H9 (cell line): ENCODE measurements at regions not wholly inside any gene's neighbourhood (a gene's known extent, or its start where the extent isn't known, plus 50 kb on each side); places are given as distances from the start of the nearest gene placed in this dataset.

Experiments used
- DNase-seq: peaks from one replicate; pipeline ENCODE4 v3.0.0-alpha.2; 2017
- H2AFZ ChIP-seq: one replicate; pipeline ENCODE4 v1.6.1; 2013; ENCODE audit warnings: mild to moderate bottlenecking, low read length, control low read depth, moderate library complexity
- H2AK5ac ChIP-seq: 2 replicates; pipeline ENCODE4 v1.6.1; 2013; ENCODE audit warnings: low read length, control low read depth, mixed read lengths; ENCODE audit not compliant: insufficient read length
- H2BK120ac ChIP-seq: one replicate; pipeline ENCODE4 v1.6.1; 2013; ENCODE audit warnings: low read depth, mild to moderate bottlenecking, low read length, control low read depth, inconsistent platforms; ENCODE audit not compliant: poor library complexity, severe bottlenecking
- H2BK12ac ChIP-seq: 2 replicates; pipeline ENCODE4 v1.6.1; 2013; ENCODE audit warnings: low read length, control low read depth, mixed read lengths, low read depth; ENCODE audit not compliant: insufficient read length
- H2BK15ac ChIP-seq: 2 replicates; pipeline ENCODE4 v1.6.1; 2013; ENCODE audit warnings: low read depth, low read length, control low read depth
- H2BK20ac ChIP-seq: one replicate; pipeline ENCODE4 v1.6.1; 2013; ENCODE audit warnings: low read depth, mild to moderate bottlenecking, low read length, control low read depth, inconsistent platforms; ENCODE audit not compliant: poor library complexity, severe bottlenecking
- H2BK5ac ChIP-seq: 2 replicates; pipeline ENCODE4 v1.6.1; 2013; ENCODE audit warnings: low read length, control low read depth, mixed read lengths; ENCODE audit not compliant: insufficient read length
- H3K14ac ChIP-seq: 2 replicates; pipeline ENCODE4 v1.6.1; 2013; ENCODE audit warnings: low read length, control low read depth; ENCODE audit not compliant: insufficient read depth
- H3K18ac ChIP-seq: 2 replicates; pipeline ENCODE4 v1.6.1; 2013; ENCODE audit warnings: low read depth, mild to moderate bottlenecking, mixed read lengths, low read length, control low read depth; ENCODE audit not compliant: insufficient read length
- H3K23ac ChIP-seq: 2 replicates; pipeline ENCODE4 v1.6.1; 2013; ENCODE audit warnings: low read length, control low read depth, mixed read lengths, low read depth; ENCODE audit not compliant: insufficient read length
- H3K23me2 ChIP-seq: 2 replicates; pipeline ENCODE4 v1.6.1; 2013; ENCODE audit warnings: low read depth, mild to moderate bottlenecking, mixed read lengths, low read length, control low read depth; ENCODE audit not compliant: insufficient read length, poor library complexity, severe bottlenecking
- H3K27ac ChIP-seq: 2 replicates; pipeline ENCODE4 v1.5.1; 2013; ENCODE audit warnings: low read length, control low read depth, mixed read lengths, low read depth; ENCODE audit not compliant: insufficient read length
- H3K27me3 ChIP-seq: 2 replicates; pipeline ENCODE4 v1.6.1; 2013; ENCODE audit warnings: low read length, control low read depth, inconsistent platforms; ENCODE audit not compliant: insufficient read depth
- H3K4ac ChIP-seq: 2 replicates; pipeline ENCODE4 v1.6.1; 2013; ENCODE audit warnings: low read depth, mild to moderate bottlenecking, control low read depth, inconsistent platforms, low read length, moderate library complexity
- H3K4me1 ChIP-seq: 2 replicates; pipeline ENCODE4 v1.6.1; 2013; ENCODE audit warnings: low read length, control low read depth, inconsistent platforms; ENCODE audit not compliant: insufficient read depth
- H3K4me2 ChIP-seq: 2 replicates; pipeline ENCODE4 v1.6.1; 2013; ENCODE audit warnings: low read length, control low read depth, mixed read lengths; ENCODE audit not compliant: insufficient read length, insufficient read depth
- H3K56ac ChIP-seq: 2 replicates; pipeline ENCODE4 v1.6.1; 2013; ENCODE audit warnings: low read depth, mild to moderate bottlenecking, mixed read lengths, low read length, control low read depth; ENCODE audit not compliant: insufficient read length
- H3K79me1 ChIP-seq: 2 replicates; pipeline ENCODE4 v1.6.1; 2013; ENCODE audit warnings: low read depth, mild to moderate bottlenecking, moderate library complexity, low read length, control low read depth, inconsistent platforms; ENCODE audit not compliant: insufficient read depth, poor library complexity, severe bottlenecking
- H3K79me2 ChIP-seq: 2 replicates; pipeline ENCODE4 v1.6.1; 2013; ENCODE audit warnings: low read length, control low read depth, inconsistent platforms; ENCODE audit not compliant: insufficient read depth
- H3K9ac ChIP-seq: 2 replicates; pipeline ENCODE4 v1.6.1; 2013; ENCODE audit warnings: low read length, control low read depth, mixed read lengths; ENCODE audit not compliant: insufficient read length; ENCODE audit errors: extremely low read depth
- H3K9me3 ChIP-seq: one replicate; pipeline ENCODE4 v1.6.1; 2013; ENCODE audit warnings: low read depth, low read length, inconsistent platforms; ENCODE audit not compliant: control insufficient read depth
- H3T11ph ChIP-seq: one replicate; pipeline ENCODE4 v1.6.1; 2013; ENCODE audit warnings: mild to moderate bottlenecking, low read length, control low read depth, inconsistent platforms
- H4K20me1 ChIP-seq: one replicate; pipeline ENCODE4 v1.6.1; 2013; ENCODE audit not compliant: control insufficient read depth, insufficient read length, insufficient read depth
- H4K5ac ChIP-seq: 2 replicates; pipeline ENCODE4 v1.6.1; 2013; ENCODE audit warnings: low read depth, mild to moderate bottlenecking, mixed read lengths, low read length, control low read depth; ENCODE audit not compliant: insufficient read length
- H4K8ac ChIP-seq: replicated peaks from 2 replicates; pipeline ENCODE4 v1.6.1; 2013; ENCODE audit warnings: low read length, control low read depth, mixed read lengths, low read depth; ENCODE audit not compliant: insufficient read length
- H4K91ac ChIP-seq: 2 replicates; pipeline ENCODE4 v1.6.1; 2013; ENCODE audit warnings: low read depth, mild to moderate bottlenecking, moderate library complexity, mixed read lengths, low read length, control low read depth; ENCODE audit not compliant: insufficient read length
- H3K27ac Mint-ChIP-seq, 3 experiments: 2 replicates in 2 of 3; 3 replicates in 1 of 3; pipeline ENCODE4 v1.8.0; 2020 to 2021; ENCODE audit warnings: mixed read lengths in 3 of 3, mild to moderate bottlenecking in 1 of 3, moderate library complexity in 1 of 3
- H3K27me3 Mint-ChIP-seq: 2 replicates; pipeline ENCODE4 v1.8.0; 2021; ENCODE audit warnings: low read depth, mild to moderate bottlenecking, moderate library complexity, mixed read lengths
- H3K36me3 Mint-ChIP-seq, 3 experiments: 2 replicates in 2 of 3; 3 replicates in 1 of 3; pipeline ENCODE4 v1.8.0; 2020 to 2021; ENCODE audit warnings: low read depth in 3 of 3, mixed read lengths in 3 of 3; ENCODE audit not compliant: insufficient read depth in 1 of 3
- H3K4me1 Mint-ChIP-seq, 2 experiments: 2 replicates each; pipeline ENCODE4 v1.8.0; 2020; ENCODE audit warnings: mixed read lengths in 2 of 2
- H3K4me3 Mint-ChIP-seq, 2 experiments: 2 replicates in 1 of 2; 3 replicates in 1 of 2; pipeline ENCODE4 v1.8.0; 2020 to 2021; ENCODE audit warnings: mild to moderate bottlenecking in 2 of 2, mixed read lengths in 2 of 2, moderate library complexity in 1 of 2
- H3K9me3 Mint-ChIP-seq, 2 experiments: 2 replicates in 1 of 2; 3 replicates in 1 of 2; pipeline ENCODE4 v1.8.0; 2020; ENCODE audit warnings: mild to moderate bottlenecking in 2 of 2, mixed read lengths in 2 of 2, moderate library complexity in 1 of 2
- CTCF ChIP-seq: fragments of 200-600 bp; sonication (generic); conservative IDR thresholded peaks from 3 replicates; pipeline ENCODE4 v1.8.0; 2021; ENCODE audit warnings: antibody characterized with exemption, mild to moderate bottlenecking
- WGBS: extraction: QIAGEN DNeasy Blood & Tissue Kit; methylation state at CpG from one replicate; pipeline ENCODE4 v1.1.7; 2013; ENCODE audit warnings: missing lambda C conversion rate, low lambda C conversion rate, mixed read lengths; ENCODE audit not compliant: insufficient read length; ENCODE audit errors: extremely low coverage; 5-methylcytosine and 5-hydroxymethylcytosine counted together

- no peak overlapping the region for H2BK120ac ChIP-seq
- no peak overlapping the region for H3K4ac ChIP-seq
- DNase-seq = no peak
- no peak overlapping the region for H2BK5ac ChIP-seq
- H3K27me3 ChIP-seq = no peaks in the 10 kb centered on the region
- no peak overlapping the region for H2BK20ac ChIP-seq
- H3K27ac ChIP-seq = no peak overlapping the region
- no peaks in the 10 kb centered on the region for H3K4me1 ChIP-seq
- Mint-ChIP-seq H3K9me3 (peaks cover 6% of the 10 kb centered on the region in 2 experiments; a peak in 4 of 5 replicates), H3K4me1 (peaks cover 2 to 4% of the 10 kb centered on the region in 2 experiments; a peak in 3 of 4 replicates), H3K4me3 (no peak overlapping the region), H3K36me3 (peaks cover 0 to 7% (median 4%) of the 10 kb centered on the region in 3 experiments; a peak in 5 of 7 replicates), H3K27me3 (peaks cover 1% of the 10 kb centered on the region), H3K27ac (no peak overlapping the region)
- H3K23ac ChIP-seq = no peak overlapping the region
- H3K79me2 ChIP-seq = no peaks in the 10 kb centered on the region
- no peak overlapping the region for H3K56ac ChIP-seq
- H4K91ac ChIP-seq = no peak overlapping the region
- H3K79me1 ChIP-seq = no peaks in the 10 kb centered on the region
- H3K18ac ChIP-seq = no peak overlapping the region
- H3K9ac ChIP-seq = no peak overlapping the region
- WGBS = no CpG with 5 or more reads among the region's 1 CpG
- H3T11ph ChIP-seq = no peak overlapping the region
- no peak overlapping the region for H3K4me2 ChIP-seq
- H4K8ac ChIP-seq = no peak overlapping the region
- H2BK12ac ChIP-seq = no peak overlapping the region
- H2BK15ac ChIP-seq = no peak overlapping the region
- H3K9me3 ChIP-seq = no peaks in the 10 kb centered on the region
- H3K23me2 ChIP-seq = no peaks in the 10 kb centered on the region
- no peak overlapping the region for H2AFZ ChIP-seq
- no peak overlapping the region for H3K14ac ChIP-seq
- H4K20me1 ChIP-seq = no peaks in the 10 kb centered on the region
- H4K5ac ChIP-seq = no peak overlapping the region
- TF ChIP-seq CTCF = no peak
- H2AK5ac ChIP-seq = no peak overlapping the region
These were observed 408.0 kb upstream of the SLC30A5 start for GRCh38 chr5:68685863-68686262.
